Stimulated activated CD4-positive, alpha-beta T cell treated with anti-CD3 and anti-CD28 coated beads, Interleukin-2, amount 100 ng/mL, for 48 hours (primary cell): ENCODE measurements at regions not wholly inside any gene's neighbourhood (a gene's known extent, or its start where the extent isn't known, plus 50 kb on each side); places are given as distances from the start of the nearest gene placed in this dataset.
"Not testable (repeated sequence)": the region's sequence is repeated elsewhere in the genome, so short reads cannot be mapped to it uniquely, and the experiment has no call there.

Experiments used
- DNase-seq, 2 donors: peaks; one replicate each; pipeline ENCODE4 v3.0.0-alpha.2; 2020

- DNase-seq: no peak
These were observed 286.9 kb upstream of the ADGRL2 start for GRCh38 chr1:81513796-81514354.

- DNase-seq: no peak
These were observed 288.3 kb upstream of the ADGRL2 start for GRCh38 chr1:81512252-81513003.

- no peak for DNase-seq
These were observed 289.5 kb upstream of the ADGRL2 start for GRCh38 chr1:81511281-81511680.

GRCh38 chr1:81510701-81511100 is 290.0 kb upstream of the ADGRL2 start:
- DNase-seq: no peak

DNA sequence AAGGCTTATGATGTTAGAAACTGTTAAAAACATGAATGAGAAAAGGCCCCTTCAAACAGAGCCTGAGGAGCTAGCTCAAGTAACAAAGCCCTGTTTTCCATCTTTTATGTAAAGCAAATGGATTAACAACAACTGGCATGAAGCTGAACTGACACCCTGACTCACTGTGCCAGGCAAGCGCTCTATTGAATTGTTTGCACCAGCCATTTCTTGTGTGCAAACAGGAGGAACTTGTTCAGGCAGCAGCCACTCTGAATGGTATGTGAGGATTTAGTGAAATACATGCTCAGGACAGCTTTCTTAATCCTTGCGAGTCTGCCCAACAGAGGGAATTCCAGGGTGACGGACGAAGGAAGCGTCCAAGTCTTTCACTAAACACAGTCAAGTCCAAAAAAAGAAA is 291.1 kb upstream of the ADGRL2 start:
- no peak for DNase-seq

- DNase-seq: no peak
These were observed 294.0 kb upstream of the ADGRL2 start for GRCh38 chr1:81506699-81507098.

GRCh38 chr1:81505831-81506230 is 294.9 kb upstream of the ADGRL2 start:
- DNase-seq: no peak

GRCh38 chr1:81504820-81505219 is 295.9 kb upstream of the ADGRL2 start:
- not testable (repeated sequence) for DNase-seq

DNA sequence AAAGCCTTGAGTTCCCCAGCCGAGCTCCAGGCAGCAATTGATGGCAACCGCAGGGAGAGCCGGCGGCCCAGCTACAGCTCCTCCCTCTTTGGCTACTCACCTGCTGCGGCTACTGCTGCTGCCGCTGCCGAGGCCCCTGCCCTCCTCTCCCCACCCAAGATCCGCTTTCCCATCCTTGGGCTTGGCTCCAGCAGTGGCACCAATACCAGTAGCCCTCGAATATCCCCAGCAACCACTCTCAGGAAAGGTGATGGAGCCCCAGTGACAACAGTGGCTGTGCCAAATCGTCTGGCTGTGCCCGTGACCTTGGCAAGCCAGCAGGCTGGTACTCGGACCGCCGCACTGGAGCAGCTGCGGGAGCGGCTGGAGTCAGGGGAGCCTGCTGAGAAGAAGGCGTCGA is 298.0 kb upstream of the ADGRL2 start:
- DNase-seq: not testable (repeated sequence)

DNA sequence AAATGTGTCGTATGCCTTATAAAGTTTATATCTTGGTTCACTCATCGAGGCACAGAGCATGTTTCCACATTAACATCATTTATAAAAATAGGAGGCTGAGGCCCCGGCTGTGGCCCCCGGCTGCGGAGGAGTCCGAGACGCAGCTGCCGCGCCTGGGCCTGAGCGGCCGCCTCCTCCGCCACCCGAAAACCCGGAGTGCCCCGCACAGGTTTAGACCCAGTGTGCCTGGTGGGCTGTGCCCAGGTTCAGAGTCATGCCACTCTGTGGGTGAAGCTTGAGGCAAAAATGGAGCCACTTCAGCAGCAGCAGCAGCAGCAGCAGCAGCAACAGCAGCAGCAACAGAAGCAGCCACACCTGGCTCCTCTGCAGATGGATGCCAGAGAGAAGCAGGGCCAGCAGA is 299.2 kb upstream of the ADGRL2 start:
- DNase-seq: not testable (repeated sequence)

DNA sequence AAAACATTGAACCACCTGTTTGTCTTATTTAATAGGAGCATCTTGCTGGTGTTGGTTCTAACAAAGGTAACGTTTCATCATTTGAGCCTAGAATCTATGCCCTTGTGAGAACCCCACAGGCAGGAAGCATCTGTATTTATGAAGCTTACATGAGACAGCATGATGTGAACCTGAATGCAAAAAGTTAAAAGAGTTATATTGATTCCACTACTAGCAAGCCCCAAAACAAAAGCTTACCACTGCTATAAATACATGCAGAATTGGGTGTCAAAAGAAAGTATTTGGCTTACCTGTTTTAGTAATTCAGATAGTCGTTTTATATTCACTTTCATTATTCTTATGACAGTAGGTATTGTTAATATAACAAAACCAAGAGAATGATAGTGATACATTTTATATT is 301.2 kb upstream of the ADGRL2 start:
- no peak for DNase-seq

GRCh38 chr1:81498471-81499462 is 302.0 kb upstream of the ADGRL2 start:
- DNase-seq: no peak

GRCh38 chr1:81496349-81496748 is 304.4 kb upstream of the ADGRL2 start:
- no peak for DNase-seq

GRCh38 chr1:81493102-81493869 is 307.4 kb upstream of the ADGRL2 start:
- DNase-seq: no peak

GRCh38 chr1:81492628-81493027 is 308.1 kb upstream of the ADGRL2 start:
- no peak for DNase-seq

DNA sequence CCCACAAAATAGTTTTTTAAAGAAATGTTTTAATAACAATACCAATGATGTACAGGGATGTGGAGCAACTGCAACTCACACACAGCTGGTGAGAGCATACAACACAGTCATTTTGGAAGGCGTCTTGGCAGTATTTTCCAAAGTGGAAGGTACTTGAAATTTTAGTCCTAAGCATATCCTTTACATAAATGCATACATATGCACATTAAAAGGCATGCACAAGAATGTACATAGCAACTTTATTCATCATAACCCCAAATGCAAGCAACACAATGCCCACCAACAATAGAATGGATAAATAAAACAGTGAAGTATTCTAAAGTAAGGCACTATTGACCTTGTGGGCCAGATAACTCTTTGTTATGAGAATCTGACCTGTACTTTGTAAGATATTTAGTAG is 310.1 kb upstream of the ADGRL2 start:
- DNase-seq: no peak

- DNase-seq: no peak
These were observed 311.3 kb upstream of the ADGRL2 start for GRCh38 chr1:81489372-81489934.

GRCh38 chr1:81484284-81484683 is 316.4 kb upstream of the ADGRL2 start:
- no peak for DNase-seq

DNA sequence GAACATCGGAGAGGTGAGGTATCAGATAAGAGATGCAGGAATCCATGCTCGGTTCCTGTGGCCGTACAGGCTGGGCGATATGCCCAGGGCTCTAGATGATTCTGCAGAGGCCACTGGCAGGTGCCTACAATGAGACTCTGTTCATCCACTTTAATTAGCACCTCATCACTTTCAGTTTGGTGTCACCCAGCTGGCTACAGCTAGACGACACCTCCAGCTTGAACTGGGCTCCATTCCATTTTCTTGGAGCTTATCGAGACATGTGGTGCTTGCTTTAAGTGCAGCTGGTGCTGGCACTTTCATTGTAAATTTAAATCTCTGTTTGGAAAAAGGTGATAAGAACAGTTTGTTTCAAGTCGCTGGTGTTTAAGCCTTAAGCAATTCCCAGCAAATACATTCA is 322.5 kb upstream of the ADGRL2 start:
- DNase-seq: no peak

DNA sequence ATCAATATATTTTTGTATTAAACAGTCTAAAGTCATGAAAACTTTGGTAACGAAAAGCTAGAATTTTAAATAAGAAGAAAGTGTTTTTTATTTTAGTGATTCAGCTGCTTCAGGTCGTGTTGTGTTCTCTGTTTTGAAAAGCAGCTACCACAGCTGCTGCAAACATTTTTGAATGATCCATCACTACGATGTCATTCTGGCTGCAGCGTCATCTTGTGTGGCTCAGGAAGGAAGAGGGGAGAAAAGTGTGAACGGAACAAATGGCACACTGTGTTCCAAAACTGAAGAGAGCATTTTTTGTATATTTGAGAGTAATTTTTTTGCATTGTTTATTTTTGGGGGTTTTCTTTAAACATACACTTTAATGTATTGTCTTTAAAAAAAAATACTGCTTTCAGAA is 323.0 kb upstream of the ADGRL2 start:
- DNase-seq: no peak

DNA sequence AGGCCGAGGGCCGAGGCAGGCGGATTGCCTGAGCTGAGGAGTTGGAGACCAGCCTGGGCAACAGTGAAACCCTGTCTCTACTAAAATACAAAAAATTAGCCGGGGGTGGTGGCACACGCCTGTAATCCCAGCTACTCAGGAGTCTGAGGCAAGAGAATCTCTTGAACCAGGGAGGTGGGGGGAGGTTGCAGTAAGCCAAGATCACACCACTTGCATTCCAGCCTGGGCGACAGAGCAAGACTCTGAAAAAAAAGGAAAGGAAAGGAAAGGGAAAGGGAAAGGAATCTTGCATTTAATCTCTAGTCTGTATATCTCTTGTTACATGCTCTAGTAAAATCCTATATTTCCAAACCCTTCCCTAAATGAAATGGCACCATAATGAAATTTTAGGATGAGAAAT is 328.3 kb upstream of the ADGRL2 start:
- DNase-seq: no peak

- DNase-seq: no peak
These were observed 329.5 kb upstream of the ADGRL2 start for GRCh38 chr1:81471255-81471654.

- DNase-seq: no peak
These were observed 330.5 kb upstream of the ADGRL2 start for GRCh38 chr1:81470275-81470674.
